NCI-H446 treated with DMSO at 0.1 percent for 48 hours (cell line): ENCODE measurements at regions not wholly inside any gene's neighbourhood (a gene's known extent, or its start where the extent isn't known, plus 50 kb on each side); places are given as distances from the start of the nearest gene placed in this dataset.
A peak's percentile ranks its signal among the peaks of the same experiment; 100 is the strongest.
"Not testable (repeated sequence)": the region's sequence is repeated elsewhere in the genome, so short reads cannot be mapped to it uniquely, and the experiment has no call there.

ENCODE experiments used
- DNase-seq: peaks from one replicate; lab custom pipeline; 2025; lab: John Stamatoyannopoulos, UW

- no peak for DNase-seq
Measured at GRCh38 chr2:144939590-144939989, 419.7 kb upstream of the ZEB2 start.

GRCh38 chr2:144937910-144938709 lies 418.2 kb upstream of the ZEB2 start:
- no peak for DNase-seq

DNA sequence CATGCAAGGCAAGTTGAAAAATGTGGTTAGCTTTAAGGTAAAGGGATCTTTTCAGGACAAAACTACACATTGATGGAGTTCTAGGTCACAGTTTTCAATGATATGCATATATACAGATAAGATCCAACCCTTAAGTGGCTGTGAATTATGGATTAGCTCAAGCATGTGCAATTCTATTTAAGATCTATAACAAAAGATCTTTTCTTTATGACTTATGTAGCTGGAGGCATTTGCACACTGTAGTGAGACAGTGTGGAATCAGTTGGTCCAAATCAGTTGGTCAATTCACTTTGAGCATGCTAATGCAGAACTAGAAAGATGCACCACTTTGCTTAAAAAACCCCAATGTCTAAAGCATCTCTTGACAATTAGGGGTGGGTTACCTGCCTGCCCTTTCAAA lies 417.1 kb upstream of the ZEB2 start:
- DNase-seq = no peak

DNA sequence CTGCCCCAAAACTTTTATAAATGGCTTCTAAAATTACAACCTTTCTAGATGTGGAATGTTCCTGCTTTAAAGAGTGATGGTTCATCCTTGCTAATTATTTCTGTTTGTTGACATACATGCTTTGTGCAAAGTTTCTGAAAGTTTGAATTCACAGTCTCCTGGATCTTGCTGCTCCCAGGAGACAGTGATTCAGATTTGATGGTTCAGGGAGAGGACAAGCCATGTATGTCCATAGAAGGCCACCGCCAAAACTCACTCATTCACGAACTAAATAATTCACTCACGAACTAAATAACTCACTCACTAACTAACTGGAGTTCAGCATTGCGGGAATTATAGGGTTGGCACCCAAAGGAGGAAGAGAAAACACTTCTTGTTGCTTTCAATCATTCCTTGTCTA lies 416.5 kb upstream of the ZEB2 start:
- no peak for DNase-seq

DNA sequence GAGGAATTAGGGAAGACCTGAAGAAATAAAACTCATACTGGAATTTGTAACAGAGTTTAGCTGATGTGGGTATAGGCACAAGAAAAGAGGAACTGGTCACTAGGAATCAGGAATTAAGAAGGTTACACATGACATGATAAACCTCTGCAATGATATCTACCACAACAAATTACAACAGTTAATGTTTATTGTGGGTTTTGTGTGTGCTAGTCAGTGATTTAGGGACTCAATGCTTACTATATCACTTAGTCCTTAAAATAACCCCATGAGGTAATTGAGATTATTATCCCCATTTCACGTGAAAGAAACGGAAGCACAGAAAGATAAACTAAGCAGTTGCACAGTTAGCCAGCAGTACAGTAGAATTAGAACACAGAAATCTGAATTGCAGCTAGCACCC lies 415.8 kb upstream of the ZEB2 start:
- no peak for DNase-seq

DNA sequence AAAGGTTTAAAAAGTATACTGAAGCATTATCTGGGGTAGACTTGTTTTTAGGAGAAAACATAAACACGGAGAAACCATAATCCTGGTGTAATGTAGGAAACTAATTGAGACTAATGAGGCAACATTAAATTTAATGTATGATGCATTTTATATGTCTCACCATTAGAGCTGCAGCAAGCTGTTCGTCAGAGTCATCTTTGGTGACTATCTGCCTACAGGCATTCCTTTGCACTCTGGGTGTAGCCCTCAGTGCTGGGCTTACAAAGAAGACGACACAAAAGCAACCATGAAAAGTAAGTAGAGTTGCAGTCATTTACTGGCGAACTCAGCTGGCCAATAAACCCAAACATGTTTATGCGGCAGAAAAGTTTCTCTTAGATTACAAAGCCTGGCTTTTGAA lies 415.3 kb upstream of the ZEB2 start:
- DNase-seq = no peak

- DNase-seq = no peak
Measured at GRCh38 chr2:144931960-144932359, 412.0 kb upstream of the ZEB2 start.

- no peak for DNase-seq
Measured at GRCh38 chr2:144931480-144931879, 411.6 kb upstream of the ZEB2 start.

DNA sequence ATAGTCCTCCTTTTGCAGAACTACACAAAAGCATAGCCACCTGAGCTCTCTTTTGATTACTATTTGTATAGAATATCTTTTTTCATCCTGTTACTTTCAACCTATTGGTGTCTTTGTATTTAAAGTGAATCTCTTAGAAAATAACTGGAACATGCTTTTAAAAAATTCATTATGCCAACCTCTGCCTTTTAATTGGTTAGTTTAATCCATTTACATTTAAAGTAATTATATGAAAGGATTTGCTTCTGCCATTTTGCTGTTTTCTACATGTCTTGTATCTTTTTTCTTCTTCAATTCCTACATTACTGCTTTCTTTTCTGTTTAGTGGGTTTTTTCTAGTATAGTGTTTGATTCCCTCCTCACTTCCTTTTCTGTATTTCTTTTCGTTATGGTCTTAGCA lies 407.5 kb upstream of the ZEB2 start:
- no peak for DNase-seq

DNA sequence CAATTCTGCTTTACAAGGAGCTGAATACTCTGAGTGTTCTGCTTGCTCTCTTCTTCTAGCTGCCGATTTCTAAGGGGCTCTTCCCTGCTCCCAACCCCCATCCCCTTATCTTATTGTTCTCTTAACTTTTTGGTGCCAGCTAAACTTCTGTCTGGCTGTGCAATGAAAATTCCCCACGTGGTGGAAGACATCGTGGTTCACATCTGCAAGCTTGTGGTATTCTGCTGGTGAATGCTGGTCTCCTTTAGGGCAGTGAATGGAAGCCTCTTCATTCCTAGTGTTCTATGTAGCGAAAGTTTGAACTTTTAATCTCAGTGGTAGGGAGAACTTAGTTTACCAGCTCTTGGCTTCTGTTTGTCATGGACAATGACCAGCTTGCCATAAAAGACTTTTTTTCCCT lies 406.0 kb upstream of the ZEB2 start:
- no peak for DNase-seq

DNA sequence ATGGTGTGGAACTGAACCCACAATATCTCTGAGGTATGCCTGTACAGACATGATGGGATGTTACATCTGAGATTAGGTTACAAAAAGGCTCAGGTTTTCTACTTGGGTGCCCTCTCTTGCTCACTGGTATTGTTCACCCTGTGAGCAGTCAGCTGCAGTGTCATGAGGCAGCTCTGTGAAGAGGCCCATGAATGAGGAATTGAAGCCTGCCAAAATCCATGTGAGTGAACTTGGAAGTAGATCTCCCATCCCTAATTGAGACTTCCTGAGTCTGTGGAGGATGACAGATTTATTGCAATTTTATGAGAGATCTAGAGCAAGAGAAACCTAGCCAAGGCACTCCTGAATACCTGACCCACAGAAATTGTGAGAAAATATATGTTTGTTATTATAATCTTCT lies 404.9 kb upstream of the ZEB2 start:
- peak; percentile 71 for DNase-seq

GRCh38 chr2:144922519-144922918 lies 402.6 kb upstream of the ZEB2 start:
- no peak for DNase-seq

DNA sequence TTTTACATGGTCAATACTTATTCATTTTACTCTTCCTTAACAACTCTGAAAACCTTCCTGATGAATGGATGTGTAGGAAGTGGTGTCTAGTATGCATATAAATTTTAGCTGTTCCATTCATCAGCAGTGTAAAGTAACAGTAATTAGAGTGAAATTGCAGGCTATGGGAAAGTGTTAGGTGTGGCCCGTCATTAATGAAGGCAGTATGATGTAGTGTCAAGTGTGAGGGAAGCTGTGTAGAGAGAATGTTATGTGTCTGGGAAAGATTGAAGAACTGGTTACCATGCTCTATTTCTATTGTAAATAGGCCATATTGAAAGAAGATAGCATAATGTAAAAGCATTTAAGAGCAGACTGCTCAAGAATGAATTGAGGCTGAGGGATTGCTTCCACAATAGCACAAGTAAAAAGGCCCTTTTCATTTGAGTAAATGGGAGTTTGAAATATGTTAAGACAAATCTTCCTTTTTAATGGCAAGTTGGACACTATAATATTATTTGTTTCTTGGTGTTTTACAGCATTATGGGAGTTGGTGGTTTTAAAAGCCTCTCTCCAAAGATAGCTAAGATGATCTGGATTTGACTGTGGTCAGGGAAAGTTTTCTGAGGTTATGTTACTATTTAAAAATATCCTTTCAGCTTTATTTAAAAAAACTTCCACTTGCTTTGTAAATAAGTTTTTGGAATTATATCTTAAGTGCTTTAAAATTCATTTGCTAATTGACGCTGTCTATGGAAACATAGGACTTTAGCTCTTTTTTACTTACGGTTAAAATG lies 401.0 kb upstream of the ZEB2 start:
- no peak for DNase-seq

GRCh38 chr2:144914622-144915318 lies 394.9 kb upstream of the ZEB2 start:
- no peak for DNase-seq

DNA sequence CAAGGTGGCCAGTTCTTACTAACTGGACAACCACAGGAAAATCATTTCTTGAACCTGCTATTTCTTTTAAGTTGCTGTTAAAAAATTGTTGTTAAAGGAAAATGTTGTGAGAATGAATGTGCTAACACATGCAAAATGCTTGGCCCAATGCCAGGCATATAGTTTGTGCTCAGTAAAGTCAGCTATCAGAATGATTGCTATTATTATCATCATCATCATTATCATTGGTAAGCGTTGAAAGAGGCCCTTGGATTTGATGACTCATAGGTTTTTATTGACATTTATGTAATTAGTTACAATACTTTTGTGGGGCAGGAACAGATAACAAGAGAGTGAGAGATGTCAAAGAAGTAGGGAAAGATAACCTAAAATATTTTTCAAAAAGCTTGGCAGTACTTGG lies 394.2 kb upstream of the ZEB2 start:
- no peak for DNase-seq

- no peak for DNase-seq
Measured at GRCh38 chr2:144912206-144912605, 392.3 kb upstream of the ZEB2 start.

DNA sequence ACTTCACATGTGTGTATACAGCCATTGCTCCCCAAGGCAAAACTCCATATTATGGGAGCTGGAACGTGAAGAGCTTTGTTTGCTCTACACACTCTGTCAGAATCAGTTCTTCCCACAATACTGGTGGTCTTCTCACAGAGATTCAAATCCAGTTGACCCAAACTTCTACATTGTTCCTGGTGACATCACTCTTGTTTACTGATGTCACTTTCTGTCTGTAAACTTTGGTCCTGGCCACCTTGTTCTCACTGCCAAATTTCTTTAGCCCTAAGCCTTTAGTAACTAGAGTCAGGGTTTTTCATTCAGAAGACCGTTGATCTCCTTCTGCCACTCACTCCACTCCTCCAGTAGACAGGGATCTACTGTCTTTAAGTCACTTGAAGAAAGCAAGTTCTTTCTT lies 386.0 kb upstream of the ZEB2 start:
- DNase-seq = no peak

DNA sequence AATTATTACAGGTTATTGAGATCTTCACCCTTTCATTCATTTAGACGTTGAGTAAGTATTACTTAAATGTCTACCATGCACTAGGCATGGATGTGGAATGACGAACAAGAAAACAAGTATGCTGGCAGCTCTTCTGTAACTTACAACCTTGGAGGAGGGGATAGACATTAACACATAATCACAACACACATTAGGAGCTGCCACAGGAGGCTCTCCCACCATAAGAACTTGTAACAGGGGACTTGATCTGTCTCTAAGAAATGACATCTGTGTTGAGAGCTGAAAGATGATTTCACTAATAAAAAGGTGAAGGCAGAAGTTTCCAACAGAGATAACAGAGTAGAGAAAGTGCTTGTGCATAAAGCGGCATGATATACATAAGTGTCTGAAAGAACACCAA lies 384.7 kb upstream of the ZEB2 start:
- DNase-seq = no peak

DNA sequence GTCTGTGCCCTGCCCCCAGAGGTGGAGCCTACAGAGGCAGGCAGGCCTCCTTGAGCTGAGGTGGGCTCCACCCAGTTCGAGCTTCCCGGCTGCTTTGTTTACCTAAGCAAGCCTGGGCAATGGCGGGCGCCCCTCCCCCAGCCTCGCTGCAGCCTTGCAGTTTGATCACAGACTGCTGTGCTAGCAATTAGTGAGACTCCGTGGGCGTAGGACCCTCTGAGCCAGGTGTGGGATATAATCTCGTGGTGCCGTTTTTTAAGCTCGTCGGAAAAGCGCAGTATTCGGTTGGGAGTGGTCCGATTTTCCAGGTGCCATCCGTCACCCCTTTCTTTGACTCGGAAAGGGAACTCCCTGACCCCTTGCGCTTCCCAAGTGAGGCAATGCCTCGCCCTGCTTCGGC lies 383.1 kb upstream of the ZEB2 start:
- not testable (repeated sequence) for DNase-seq

DNA sequence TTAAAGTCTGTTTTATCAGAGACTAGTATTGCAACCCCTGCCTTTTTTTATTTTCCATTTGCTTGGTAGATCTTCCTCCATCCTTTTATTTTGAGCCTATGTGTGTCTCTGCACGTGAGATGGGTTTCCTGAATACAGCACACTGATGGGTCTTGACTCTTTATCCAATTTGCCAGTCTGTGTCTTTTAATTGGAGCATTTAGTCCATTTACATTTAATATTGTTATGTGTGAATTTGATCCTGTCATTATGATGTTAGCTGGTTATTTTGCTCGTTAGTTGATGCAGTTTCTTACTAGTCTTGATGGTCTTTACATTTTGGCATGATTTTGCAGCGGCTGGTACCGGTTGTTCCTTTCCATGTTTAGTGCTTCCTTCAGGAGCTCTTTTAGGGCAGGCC lies 381.5 kb upstream of the ZEB2 start:
- DNase-seq = not testable (repeated sequence)

- no peak for DNase-seq
Measured at GRCh38 chr2:144896341-144896740, 376.4 kb upstream of the ZEB2 start.

GRCh38 chr2:144894612-144895599 lies 375.0 kb upstream of the ZEB2 start:
- no peak for DNase-seq
